Lower leg skin (tissue), 3 donors: ENCODE measurements at regions not wholly inside any gene's neighbourhood (a gene's known extent, or its start where the extent isn't known, plus 50 kb on each side); places are given as distances from the start of the nearest gene placed in this dataset.

Source experiments
- CTCF ChIP-seq, 3 donors: fragments of 450-650 bp; IDR thresholded peaks; one replicate each; pipeline ENCODE4 v1.5.1; 2016; ENCODE audit warnings: antibody characterized with exemption in 3 of 3, mild to moderate bottlenecking in 3 of 3, moderate library complexity in 2 of 3
- POLR2A ChIP-seq, 2 donors: fragments of 450-650 bp; IDR thresholded peaks; one replicate each; pipeline ENCODE4 v1.6.1; 2016 to 2017; ENCODE audit warnings: antibody characterized with exemption in 2 of 2, mild to moderate bottlenecking in 1 of 2, moderate library complexity in 1 of 2

- TF ChIP-seq CTCF (IDR thresholded peaks at IDR 0.05) (no peak), POLR2A (IDR thresholded peaks at IDR 0.05) (no peak)
Observed at GRCh38 chr11:76282811-76283595, 76.7 kb upstream of the WNT11 start.
